DOHH2 (cell line): ENCODE measurements at regions not wholly inside any gene's neighbourhood (a gene's known extent, or its start where the extent isn't known, plus 50 kb on each side); places are given as distances from the start of the nearest gene placed in this dataset.

Experiments
- H3F3A ChIP-seq: fragments of 200-600 bp; sonication (generic), shearing (Covaris generic); 2 replicates; pipeline ENCODE4 v1.6.0; 2016; ENCODE audit warnings: antibody characterized with exemption, mild to moderate bottlenecking; ENCODE audit not compliant: control insufficient read depth, insufficient read depth
- H3K27ac ChIP-seq: fragments of 200-600 bp; sonication (generic); 2 replicates; pipeline ENCODE4 v1.5.1; 2014; ENCODE audit warnings: low read depth, mild to moderate bottlenecking, low read length, moderate library complexity
- H3K27me3 ChIP-seq: fragments of 200-600 bp; sonication (generic); 2 replicates; pipeline ENCODE4 v1.6.1; 2014; ENCODE audit warnings: mild to moderate bottlenecking, low read length, mixed read lengths; ENCODE audit not compliant: control insufficient read depth
- H3K36me3 ChIP-seq: fragments of 200-600 bp; sonication (generic); 2 replicates; pipeline ENCODE4 v1.6.1; 2014; ENCODE audit warnings: mild to moderate bottlenecking, low read length, moderate library complexity, mixed read lengths; ENCODE audit not compliant: control insufficient read depth
- H3K4me1 ChIP-seq: fragments of 200-600 bp; sonication (generic); 2 replicates; pipeline ENCODE4 v1.6.1; 2014; ENCODE audit warnings: mild to moderate bottlenecking, low read length, mixed read lengths; ENCODE audit not compliant: control insufficient read depth
- H3K4me2 ChIP-seq: fragments of 200-600 bp; sonication (generic); 2 replicates; pipeline ENCODE4 v1.6.0; 2014; ENCODE audit warnings: mild to moderate bottlenecking, low read length, moderate library complexity
- H3K4me3 ChIP-seq: fragments of 200-600 bp; sonication (generic); 2 replicates; pipeline ENCODE4 v1.5.1; 2014; ENCODE audit warnings: mild to moderate bottlenecking, low read length, mixed read lengths
- H3K79me2 ChIP-seq: fragments of 200-600 bp; sonication (generic); 2 replicates; pipeline ENCODE4 v1.6.1; 2014; ENCODE audit warnings: mild to moderate bottlenecking, low read length, mixed read lengths; ENCODE audit not compliant: control insufficient read depth
- H3K9me2 ChIP-seq: fragments of 200-600 bp; sonication (generic); replicated peaks from 2 replicates; pipeline ENCODE4 v1.6.1; 2014; ENCODE audit warnings: mild to moderate bottlenecking, low read length, mixed read lengths; ENCODE audit not compliant: control insufficient read depth
- H3K9me3 ChIP-seq: fragments of 200-600 bp; sonication (generic); 2 replicates; pipeline ENCODE4 v1.6.1; 2014; ENCODE audit warnings: antibody characterized with exemption, low read length, mixed read lengths; ENCODE audit not compliant: control insufficient read depth, insufficient read depth
- H4K20me1 ChIP-seq: fragments of 200-600 bp; sonication (generic); 2 replicates; pipeline ENCODE4 v1.6.0; 2014; ENCODE audit warnings: low read depth, mild to moderate bottlenecking, antibody characterized with exemption, low read length, moderate library complexity; ENCODE audit not compliant: control insufficient read depth, insufficient read depth
- EZH2phosphoT487 ChIP-seq: fragments of 200-600 bp; sonication (generic); IDR thresholded peaks from 2 replicates; pipeline ENCODE4 v1.6.1; 2017; ENCODE audit warnings: borderline replicate concordance, mild to moderate bottlenecking, antibody characterized with exemption, low read length, moderate library complexity, mixed read lengths
- TF ChIP-seq, protein P1 (sequence below): fragments of 200-600 bp; sonication (generic); IDR thresholded peaks from one replicate; pipeline ENCODE4 v1.5.1; 2014; ENCODE audit warnings: antibody characterized with exemption, mild to moderate bottlenecking, low read depth, low read length; ENCODE audit not compliant: poor library complexity, severe bottlenecking

DNA sequence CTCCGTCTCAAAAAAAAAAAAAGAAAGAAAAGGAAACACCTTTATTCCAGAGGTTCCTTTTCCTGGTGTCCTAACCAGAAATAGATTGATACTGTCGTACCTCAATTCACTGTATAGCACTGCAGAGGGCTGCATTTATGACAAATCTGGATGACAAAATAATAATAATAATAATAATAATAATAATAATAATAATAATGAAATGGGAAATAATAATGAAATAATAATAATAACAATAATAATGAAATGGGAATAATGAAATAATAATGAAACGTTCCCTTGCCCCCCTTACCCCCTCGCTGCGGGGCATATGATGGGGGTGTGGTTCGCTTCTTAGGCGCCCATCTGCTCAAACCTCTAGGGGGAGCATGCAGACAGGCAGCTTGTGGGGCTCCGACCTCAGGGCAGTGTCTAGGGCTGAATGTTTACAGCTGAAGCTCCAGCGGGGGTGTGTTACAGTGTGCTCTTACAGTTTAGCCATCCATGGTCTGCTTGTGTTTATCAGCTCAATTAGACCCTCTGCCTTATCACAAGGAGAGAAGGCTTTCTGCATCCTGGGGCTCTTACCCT is 1088.3 kb upstream of the SEL1L start:
- Histone ChIP-seq H3K9me3 (no peaks in the 10 kb centered on the region), H3K4me3 (no peak overlapping the region), H3K79me2 (no peaks in the 10 kb centered on the region), H3K4me1 (no peaks in the 10 kb centered on the region), H3K27ac (no peak overlapping the region), H4K20me1 (no peaks in the 10 kb centered on the region), H3K27me3 (no peaks in the 10 kb centered on the region), H3K4me2 (no peak overlapping the region), H3F3A (no peaks in the 10 kb centered on the region), H3K36me3 (no peaks in the 10 kb centered on the region), H3K9me2 (no peaks in the 10 kb centered on the region)
- no peak for TF ChIP-seq EZH2phosphoT487
- TF ChIP-seq, protein P1, sequence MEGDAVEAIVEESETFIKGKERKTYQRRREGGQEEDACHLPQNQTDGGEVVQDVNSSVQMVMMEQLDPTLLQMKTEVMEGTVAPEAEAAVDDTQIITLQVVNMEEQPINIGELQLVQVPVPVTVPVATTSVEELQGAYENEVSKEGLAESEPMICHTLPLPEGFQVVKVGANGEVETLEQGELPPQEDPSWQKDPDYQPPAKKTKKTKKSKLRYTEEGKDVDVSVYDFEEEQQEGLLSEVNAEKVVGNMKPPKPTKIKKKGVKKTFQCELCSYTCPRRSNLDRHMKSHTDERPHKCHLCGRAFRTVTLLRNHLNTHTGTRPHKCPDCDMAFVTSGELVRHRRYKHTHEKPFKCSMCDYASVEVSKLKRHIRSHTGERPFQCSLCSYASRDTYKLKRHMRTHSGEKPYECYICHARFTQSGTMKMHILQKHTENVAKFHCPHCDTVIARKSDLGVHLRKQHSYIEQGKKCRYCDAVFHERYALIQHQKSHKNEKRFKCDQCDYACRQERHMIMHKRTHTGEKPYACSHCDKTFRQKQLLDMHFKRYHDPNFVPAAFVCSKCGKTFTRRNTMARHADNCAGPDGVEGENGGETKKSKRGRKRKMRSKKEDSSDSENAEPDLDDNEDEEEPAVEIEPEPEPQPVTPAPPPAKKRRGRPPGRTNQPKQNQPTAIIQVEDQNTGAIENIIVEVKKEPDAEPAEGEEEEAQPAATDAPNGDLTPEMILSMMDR: no peak

DNA sequence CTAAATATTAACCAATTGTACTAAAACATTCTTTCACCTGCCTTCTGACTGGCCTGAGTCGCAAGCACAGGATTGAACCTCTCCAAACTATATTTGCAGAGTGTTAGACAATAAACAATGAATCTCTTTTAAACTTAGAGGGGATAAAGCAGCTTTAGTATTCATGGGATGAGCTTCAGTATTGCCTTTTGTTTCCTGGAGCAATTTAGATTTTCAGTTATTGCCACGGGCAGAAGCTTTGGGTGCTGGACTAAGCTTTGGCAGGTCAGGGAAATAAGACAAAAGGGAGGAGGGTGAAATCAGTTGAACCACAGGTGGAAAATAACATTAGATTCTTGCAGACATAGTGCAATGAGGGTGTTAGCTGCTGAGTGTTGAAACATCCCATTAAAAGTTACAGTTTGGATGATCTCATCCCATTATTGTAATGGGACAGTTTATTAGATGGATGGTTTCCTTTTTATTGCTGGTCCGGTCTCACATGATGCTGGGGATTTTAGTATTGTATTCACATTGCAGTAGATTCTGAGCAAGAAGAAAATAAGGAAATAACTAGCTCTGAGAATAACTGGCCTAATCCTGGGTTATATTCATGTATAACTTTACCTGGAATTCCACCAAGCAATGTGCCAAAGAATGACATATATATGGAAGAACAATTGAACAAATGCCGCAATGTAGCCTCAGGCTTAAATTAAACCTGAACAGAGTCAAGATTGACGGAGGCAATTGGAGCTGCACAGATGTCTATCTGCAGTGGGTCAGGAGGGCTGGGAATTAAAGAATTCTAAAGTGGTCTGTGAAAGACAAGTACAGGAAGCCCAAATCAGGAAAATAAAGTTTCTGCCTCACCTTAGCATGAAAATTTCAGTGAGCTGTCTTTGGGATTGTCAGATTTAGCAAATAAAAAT is 1092.8 kb upstream of the SEL1L start:
- Histone ChIP-seq H3K4me3 (no peak overlapping the region), H3K9me2 (no peaks in the 10 kb centered on the region), H3K4me2 (no peak overlapping the region), H3K9me3 (no peaks in the 10 kb centered on the region), H3K36me3 (no peaks in the 10 kb centered on the region), H3K79me2 (no peaks in the 10 kb centered on the region), H3K27ac (no peak overlapping the region), H3K4me1 (no peaks in the 10 kb centered on the region), H3F3A (no peaks in the 10 kb centered on the region), H3K27me3 (no peaks in the 10 kb centered on the region), H4K20me1 (no peaks in the 10 kb centered on the region)
- TF ChIP-seq, protein P1: no peak
- no peak for TF ChIP-seq EZH2phosphoT487

DNA sequence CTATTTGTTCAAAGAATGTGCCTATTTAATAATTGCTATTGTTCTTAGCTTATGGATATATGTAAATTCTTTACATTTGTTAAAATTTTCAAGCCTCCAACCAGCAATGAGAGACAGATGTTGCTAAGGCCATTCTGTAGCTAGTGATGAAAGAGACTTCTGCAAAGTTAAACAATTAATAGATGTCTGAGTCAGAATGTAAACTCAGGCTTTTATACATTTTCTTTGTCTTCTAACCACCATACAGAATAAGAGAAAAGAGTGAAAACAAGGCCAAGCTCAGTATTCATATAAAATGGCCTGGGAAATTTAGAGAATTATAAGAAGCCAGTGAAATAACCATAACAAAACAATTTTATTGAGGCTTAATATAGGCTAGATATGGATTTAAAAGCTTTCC is 1102.3 kb upstream of the SEL1L start:
- H3K4me3 ChIP-seq: no peak overlapping the region
- H3K27ac ChIP-seq: no peak overlapping the region
- H3K79me2 ChIP-seq: no peaks in the 10 kb centered on the region
- no peak overlapping the region for H3K4me2 ChIP-seq
- no peaks in the 10 kb centered on the region for H3K27me3 ChIP-seq
- no peaks in the 10 kb centered on the region for H4K20me1 ChIP-seq
- no peaks in the 10 kb centered on the region for H3K36me3 ChIP-seq
- H3K4me1 ChIP-seq: no peaks in the 10 kb centered on the region
- H3K9me2 ChIP-seq: no peaks in the 10 kb centered on the region
- no peak for TF ChIP-seq EZH2phosphoT487
- TF ChIP-seq, protein P1: no peak
- no peaks in the 10 kb centered on the region for H3K9me3 ChIP-seq
- H3F3A ChIP-seq: no peaks in the 10 kb centered on the region
